ENCODE measurements at regions not wholly inside any gene's neighbourhood (a gene's known extent, or its start where the extent isn't known, plus 50 kb on each side); places are given as distances from the start of the nearest gene placed in this dataset.
A peak's percentile ranks its signal among the peaks of the same experiment; 100 is the strongest.

GRCh38 chr18:76771192-76771799 is 51.1 kb upstream of the ZNF236 start:
- DNase-seq = no peak

DNA sequence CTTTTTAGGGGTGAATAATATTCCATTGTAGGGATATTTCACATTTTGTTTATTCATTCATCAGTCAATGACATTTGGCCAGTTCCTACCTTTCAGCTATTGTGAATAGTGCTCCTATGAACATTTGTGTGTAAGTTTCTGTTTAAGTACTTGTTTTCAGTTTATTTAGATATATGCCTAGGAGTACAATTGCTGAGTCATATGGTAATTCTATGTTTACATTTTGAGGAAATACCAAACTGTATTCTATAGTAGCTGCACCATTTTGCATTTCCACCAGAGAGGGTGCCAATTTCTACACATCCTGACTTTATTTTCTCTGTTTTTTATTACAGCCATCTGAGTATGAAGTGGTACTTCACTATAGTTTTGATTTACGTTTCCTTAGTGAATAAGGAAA is 54.4 kb upstream of the ZNF236 start:
- DNase-seq = no peak

- no peak for DNase-seq
These were observed 55.9 kb upstream of the ZNF236 start for GRCh38 chr18:76766429-76766828.

DNA sequence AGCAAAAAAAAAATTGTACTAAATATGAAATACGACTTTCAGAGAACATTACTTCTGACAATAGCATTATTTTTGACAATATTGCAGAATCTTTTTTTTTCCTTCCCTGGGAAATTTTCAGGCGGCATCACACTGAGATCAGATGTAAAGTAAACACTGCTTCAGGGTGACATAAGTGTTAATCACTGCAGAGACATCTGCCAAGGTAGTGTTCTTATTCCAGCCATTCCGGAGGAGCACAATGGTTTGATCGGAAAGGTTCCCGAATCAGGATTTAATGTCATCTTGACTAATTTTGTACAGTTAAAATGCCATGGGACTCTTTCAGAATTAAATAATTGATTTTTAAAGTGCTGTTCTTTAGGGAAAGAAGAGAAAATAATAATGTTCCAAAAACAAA is 56.7 kb upstream of the ZNF236 start:
- DNase-seq = no peak

GRCh38 chr18:76764291-76764901 is 58.0 kb upstream of the ZNF236 start:
- no peak for DNase-seq

- no peak for DNase-seq
These were observed 63.3 kb upstream of the ZNF236 start for GRCh38 chr18:76759056-76759455.

- no peak for DNase-seq
These were observed 64.4 kb upstream of the ZNF236 start for GRCh38 chr18:76757925-76758324.

GRCh38 chr18:76757335-76757734 is 65.0 kb upstream of the ZNF236 start:
- DNase-seq = no peak

DNA sequence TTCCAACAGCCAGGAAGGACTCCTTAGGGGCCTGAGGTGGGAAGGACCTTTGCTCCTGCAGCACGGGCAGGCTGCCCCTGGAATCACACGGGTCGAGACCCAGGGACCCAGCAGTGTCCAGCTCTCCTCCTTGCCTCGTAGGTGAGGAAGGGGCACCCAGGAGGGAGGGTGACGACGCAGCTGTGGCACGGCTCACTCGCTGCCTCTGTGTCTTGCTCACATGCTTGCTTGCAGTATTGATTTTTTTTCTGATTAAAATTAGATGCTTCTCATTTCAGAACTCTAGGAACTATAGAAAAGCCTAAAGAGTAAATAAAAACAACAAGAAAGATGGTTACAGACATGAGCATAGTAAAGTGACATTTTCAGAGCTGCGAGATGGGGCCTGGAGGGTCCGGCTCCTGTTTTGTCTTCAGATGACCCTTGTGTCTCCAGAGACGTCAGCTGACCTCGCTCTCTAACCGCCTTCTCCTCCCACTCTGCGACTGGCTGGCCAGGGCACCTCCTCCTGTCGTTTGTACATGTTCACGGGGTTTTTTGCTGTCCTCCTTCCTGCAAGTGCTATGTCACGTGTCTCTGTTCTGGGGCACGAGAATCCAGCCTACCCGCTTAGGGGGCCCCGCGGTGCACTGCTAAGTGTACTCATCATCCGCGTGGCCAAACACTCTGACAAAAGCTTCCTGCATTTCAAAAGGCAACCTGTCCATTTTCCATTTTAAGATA is 65.7 kb upstream of the ZNF236 start:
- no peak for DNase-seq

- no peak for DNase-seq
These were observed 68.0 kb upstream of the ZNF236 start for GRCh38 chr18:76754351-76754750.

DNA sequence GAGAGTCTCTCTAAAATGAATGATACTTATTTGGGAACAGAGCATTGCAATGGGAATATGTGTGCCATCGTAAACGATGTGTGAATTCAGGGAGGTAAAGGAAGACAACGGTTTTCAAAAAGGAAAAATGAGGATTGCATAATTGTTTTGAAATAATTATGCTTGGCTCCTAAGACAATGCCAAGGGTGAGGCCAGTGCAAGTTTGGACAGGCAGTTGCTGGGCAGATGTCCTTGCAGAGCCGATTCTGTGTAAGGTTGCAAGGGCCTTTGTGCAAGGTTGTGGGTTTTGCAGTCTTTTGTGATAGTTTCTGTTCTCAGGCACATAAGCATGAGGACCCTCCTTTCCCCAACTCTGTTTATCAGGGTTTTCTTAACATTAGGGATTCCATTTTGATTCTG is 70.0 kb upstream of the ZNF236 start:
- DNase-seq = no peak

GRCh38 chr18:76750917-76751890 is 71.2 kb upstream of the ZNF236 start:
- no peak for DNase-seq

GRCh38 chr18:76750269-76750668 is 72.1 kb upstream of the ZNF236 start:
- DNase-seq = no peak

GRCh38 chr18:76747676-76748075 is 74.7 kb upstream of the ZNF236 start:
- DNase-seq = no peak

DNA sequence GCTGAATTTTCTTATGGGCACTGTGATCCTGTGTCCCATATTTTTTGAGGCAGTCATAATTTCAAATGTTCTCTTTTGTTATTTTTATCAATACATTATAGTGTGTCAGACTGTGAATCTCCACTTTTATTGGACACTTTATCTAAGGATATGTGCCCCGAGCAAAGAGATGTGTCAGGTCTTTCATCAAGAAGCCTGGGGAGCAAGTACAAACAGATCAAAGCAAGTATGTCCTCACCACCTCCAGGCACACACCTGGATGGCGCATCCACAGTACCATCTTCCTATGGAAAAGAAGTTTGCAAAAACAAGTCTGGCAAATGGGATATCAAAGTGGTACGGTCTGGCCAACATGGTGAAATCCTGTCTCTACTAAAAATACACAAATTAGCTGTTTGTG is 81.0 kb upstream of the ZNF236 start:
- DNase-seq = no peak

DNA sequence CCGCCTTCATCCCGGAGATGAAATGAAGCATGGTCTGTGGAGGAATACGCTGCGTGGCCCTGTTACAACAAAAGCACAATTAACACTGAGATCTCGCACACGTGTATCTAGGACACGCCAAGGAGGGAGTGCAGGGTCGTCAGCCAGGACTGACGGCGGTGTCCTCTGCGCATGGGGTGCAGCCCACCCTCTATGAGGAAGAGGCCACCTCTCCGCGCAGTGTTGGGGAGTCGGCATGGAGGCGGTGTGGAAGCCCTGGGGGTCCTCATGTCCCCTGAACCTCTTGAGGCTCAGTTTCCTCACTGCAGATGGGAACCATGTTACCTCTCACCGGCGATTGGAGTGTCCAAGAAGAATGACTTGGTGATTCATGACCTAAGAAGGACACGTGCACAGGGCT is 86.0 kb upstream of the ZNF236 start:
- no peak for DNase-seq

DNA sequence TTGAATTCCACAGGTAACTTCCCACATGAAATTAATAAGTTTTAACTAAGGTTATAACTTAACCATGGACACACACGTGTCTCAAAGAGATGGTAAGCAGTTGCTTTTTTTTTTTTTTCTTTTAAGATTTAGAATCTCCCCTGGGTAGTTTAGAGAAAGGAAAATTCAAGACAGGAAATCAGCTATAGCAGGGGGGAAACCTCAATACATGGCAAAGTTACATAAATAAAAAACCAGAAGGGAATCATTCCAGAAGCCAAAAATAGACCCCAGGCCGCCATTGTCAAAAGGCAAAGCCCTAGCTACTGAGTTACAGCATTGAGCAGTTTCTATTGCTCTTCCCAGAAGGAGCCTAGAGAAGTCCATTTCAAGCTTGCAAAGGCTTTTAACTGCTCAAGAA is 91.5 kb upstream of the ZNF236 start:
- no peak for DNase-seq

DNA sequence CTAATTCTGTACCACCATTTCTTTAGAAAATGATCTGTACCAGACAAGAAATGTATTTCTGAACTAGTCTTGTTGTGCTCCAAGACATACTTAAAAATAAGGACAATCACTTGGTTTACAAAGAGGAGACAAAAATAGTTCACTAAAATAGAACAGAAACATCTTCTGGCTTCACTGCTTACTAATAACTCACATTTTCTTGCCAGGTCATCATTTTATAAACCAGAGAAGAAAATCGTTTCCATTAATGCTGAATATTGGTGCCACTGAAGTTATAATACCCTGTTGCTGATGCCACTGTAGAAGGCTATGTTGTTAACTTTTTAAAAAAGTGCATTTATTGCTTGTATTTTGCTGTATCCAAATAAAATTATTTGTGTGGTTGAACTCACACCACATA is 94.8 kb upstream of the ZNF236 start:
- DNase-seq = no peak

GRCh38 chr18:76725445-76725844 is 96.9 kb upstream of the ZNF236 start:
- no peak for DNase-seq

DNA sequence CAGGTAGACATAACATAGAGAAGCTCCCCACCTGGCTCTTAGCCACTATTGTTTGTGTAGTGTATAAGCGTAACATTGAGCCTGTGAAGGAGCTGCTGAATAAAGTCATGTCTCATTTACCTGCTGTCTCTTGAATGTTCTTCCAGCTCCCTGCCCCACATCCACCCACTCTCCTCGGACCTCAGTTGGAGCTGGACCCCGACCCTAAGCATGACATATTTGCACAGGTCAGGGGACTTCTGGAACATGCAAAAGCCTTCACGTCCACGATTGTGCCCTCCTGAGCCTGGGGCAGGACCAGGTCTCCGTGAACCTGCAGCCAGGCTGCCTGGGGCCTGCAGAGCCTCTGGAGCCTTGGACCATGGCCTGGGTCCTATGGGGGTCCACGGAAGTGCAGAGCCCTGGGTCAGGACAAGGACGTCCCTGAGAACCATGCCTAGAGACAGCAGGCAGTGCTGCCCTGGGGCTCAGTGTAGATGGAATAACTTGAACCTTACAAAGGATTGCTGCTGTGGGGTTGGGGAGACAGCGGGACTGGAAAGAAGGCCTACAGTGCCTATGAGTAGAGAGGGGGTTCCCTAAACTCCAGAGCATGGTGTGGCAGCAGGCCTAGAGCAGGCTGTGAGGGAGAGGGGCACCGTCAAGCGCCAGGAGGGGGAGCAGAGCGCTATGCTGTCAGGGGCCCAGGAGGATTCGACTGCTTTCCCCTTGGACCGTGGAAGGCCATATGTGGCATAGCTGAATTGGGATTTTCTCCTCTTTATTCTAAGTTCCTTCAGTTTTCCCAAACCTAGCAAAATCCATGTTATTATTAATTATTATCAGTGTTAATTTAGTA is 99.9 kb upstream of the ZNF236 start:
- DNase-seq = no peak

DNA sequence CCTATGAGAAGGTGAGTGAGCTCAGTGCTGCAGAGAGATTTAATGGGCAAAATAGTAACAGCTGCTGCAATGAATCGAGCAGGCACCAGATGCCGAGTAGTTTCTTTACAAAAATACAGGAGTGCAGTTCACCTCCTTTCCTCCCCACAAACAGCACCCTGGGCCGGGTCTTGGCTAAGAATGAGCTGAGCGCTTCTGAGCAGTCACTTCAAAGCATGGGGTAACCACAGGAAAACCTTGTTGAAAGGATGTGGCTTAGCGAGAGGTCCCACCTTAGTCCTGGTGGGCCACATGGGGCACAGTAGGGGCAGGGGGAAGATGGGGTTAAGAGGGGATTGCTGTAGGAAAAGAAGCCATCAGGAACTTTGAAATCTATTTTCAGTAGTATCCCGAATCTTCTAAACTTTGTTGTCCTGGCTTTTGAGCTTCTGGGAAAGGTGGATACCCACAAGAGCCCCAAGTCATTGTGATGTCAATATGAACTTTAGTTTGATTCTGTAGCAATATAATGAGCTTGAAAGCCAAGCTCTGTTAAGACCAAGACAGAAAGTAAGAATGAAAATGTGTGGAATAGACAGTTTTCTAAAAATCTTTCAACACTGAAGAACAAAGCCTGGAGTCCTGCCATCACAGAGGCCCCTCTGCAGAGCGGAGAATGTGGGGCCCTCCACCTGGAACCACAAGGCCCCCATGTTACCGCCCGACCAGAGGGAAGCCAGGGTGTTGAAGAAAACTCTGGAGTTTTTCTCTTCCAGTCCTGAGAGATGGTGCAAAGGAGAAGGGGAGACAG is 101.0 kb upstream of the ZNF236 start:
- DNase-seq = peak; percentile 54

- no peak for DNase-seq
These were observed 101.7 kb upstream of the ZNF236 start for GRCh38 chr18:76720683-76721082.

Measured in CD4-positive, alpha-beta T cell treated with Interleukin-15 for 1 hour (primary cell).